ENCODE measurements at regions not wholly inside any gene's neighbourhood (a gene's known extent, or its start where the extent isn't known, plus 50 kb on each side); places are given as distances from the start of the nearest gene placed in this dataset.

DNA sequence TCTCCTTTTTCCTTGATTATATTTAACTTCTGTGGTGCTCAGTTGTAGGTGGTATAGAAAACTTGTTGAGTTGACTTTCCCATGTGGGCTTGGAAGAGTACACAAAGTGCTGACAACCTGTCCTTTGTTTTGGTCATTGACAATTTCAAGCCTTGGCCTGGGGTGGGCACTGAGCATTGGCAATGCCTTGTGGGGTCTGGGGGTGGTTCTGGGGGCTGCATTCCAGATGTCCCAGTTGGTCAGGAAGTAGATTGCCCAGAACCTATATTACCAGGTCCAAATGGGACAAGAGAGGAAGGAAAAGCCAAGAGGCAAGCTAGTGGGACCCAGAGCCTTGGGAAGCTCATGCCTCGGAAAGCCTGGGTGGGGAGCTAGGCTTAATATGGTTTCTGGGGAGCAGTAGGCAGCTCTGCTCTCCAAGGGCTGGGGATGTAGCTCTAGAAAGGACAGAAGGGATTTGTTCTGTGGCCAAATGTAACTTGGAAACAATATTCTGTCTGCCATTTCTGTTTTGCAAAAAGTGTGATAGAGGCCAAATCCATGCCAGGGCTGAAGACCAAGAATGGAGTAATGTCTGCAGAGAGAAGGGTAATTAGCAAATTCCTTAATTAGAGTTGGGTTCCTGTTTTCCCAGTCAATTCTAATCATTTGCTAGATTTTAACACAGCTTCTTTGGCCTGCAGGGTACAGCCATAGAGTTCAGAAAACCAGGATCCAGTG is 87.4 kb downstream of the SLC4A3 start:
- ATAC-seq (replicated peaks): no peak
- H3K36me3 Mint-ChIP-seq (ENCODE audit: low read depth): no peaks in the 10 kb centered on the region
- peaks cover 47% of the 10 kb centered on the region for H3K27me3 Mint-ChIP-seq
- no peak overlapping the region for H3K27ac Mint-ChIP-seq
- no peaks in the 10 kb centered on the region for H3K4me1 Mint-ChIP-seq
- H3K4me3 Mint-ChIP-seq: no peak overlapping the region
- no peaks in the 10 kb centered on the region for H3K9me3 Mint-ChIP-seq

DNA sequence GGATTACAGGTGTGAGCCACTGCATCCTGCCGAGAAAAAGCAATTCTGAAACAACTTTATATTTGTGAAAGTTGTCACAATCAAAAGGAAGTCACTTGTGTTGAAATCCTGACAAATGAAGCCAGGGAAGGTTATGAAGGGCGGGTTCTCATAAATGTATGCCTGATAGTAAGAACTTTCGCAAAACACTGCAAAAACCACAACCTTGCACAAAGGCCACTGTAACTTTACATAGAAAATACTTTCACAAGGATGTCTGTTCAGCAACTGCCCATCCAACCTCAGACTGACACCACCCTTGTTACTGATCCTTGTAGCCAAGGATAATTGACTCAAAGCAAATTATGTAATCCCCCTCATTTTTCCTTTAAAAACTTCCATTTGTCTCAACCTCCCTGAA is 90.6 kb downstream of the SLC4A3 start:
- no peak overlapping the region for H3K27ac Mint-ChIP-seq
- H3K9me3 Mint-ChIP-seq: no peaks in the 10 kb centered on the region
- H3K27me3 Mint-ChIP-seq: peaks cover 38% of the 10 kb centered on the region
- H3K36me3 Mint-ChIP-seq (ENCODE audit: low read depth): no peaks in the 10 kb centered on the region
- H3K4me1 Mint-ChIP-seq: no peaks in the 10 kb centered on the region
- H3K4me3 Mint-ChIP-seq: no peak overlapping the region
- no peak for ATAC-seq (replicated peaks)

DNA sequence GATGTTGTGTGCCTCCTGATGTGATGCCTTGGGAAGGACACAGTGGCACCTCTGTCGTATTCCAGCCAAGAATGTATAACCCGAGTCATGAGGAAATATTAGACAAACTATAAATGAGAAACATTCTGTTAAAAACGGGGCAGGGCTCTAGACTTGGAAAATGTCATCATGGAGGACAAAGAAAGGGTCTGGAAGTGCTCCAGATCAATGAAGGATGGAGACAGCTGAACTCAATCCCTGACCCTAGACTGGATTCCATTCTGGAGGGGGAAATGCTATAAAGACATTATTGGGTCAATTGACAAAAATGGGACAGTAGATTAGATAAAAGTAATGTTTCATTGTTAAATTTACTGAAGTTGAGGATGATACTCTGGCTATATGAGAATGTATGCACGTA is 92.1 kb downstream of the SLC4A3 start:
- H3K27ac Mint-ChIP-seq: no peak overlapping the region
- H3K36me3 Mint-ChIP-seq (ENCODE audit: low read depth): no peaks in the 10 kb centered on the region
- no peak for ATAC-seq (replicated peaks)
- H3K4me3 Mint-ChIP-seq: no peak overlapping the region
- H3K27me3 Mint-ChIP-seq: peaks cover 25% of the 10 kb centered on the region
- H3K4me1 Mint-ChIP-seq: no peaks in the 10 kb centered on the region
- H3K9me3 Mint-ChIP-seq: no peaks in the 10 kb centered on the region

DNA sequence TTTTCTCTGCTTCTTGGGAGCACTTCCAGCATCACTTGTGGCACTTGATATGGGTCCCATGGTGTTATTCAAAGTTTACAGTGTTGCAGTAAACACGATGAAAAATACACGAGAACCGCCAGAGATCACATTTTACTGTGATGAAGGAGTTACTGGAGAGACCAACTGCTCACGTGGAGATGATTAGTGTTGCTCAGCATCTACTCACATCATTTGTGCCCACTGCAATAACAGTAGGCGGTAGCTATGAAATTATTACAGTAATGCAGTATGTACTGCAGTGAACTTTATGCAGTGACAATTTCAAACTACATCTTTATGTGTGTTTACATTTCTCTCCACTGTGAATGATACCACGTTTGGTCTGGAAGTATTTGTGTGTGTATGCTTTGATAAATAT is 93.5 kb downstream of the SLC4A3 start:
- Mint-ChIP-seq H3K4me3 (no peak overlapping the region), H3K27me3 (peaks cover 19% of the 10 kb centered on the region), H3K36me3 (ENCODE audit: low read depth) (no peaks in the 10 kb centered on the region), H3K4me1 (no peaks in the 10 kb centered on the region), H3K27ac (no peak overlapping the region), H3K9me3 (no peaks in the 10 kb centered on the region)
- no peak for ATAC-seq (replicated peaks)

DNA sequence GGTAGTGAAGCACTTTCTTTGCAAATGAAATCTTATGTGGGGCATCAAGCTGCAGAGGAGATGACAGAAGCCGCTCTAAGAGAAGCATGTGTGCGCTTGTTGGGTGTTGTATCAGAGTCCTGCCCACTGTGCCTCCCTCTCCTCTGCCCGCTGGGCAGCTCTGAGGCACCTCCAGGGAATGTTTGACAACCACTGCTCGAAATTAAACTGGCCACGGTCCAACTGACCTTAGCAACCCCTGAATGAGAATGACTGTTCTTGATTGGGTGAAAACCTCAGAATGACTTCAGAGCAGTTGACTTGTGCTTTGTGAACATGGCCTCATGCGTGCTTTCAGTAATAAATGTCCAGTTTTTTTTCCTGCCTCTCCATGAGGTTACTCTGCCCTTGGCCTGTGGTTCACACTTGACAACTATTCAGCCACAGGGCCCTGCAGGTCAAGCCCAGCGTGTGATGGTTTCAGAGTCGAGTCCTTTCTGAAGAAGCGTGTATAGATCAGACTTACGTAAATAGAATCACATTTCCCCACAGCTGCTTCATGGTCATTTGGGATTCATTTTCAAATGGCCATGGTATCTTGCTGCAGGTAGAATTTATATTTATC is 94.9 kb downstream of the SLC4A3 start:
- Mint-ChIP-seq H3K27me3 (peaks cover 25% of the 10 kb centered on the region), H3K4me3 (no peak overlapping the region), H3K36me3 (ENCODE audit: low read depth) (no peaks in the 10 kb centered on the region), H3K27ac (no peak overlapping the region), H3K4me1 (no peaks in the 10 kb centered on the region), H3K9me3 (no peaks in the 10 kb centered on the region)
- no peak for ATAC-seq (replicated peaks)

DNA sequence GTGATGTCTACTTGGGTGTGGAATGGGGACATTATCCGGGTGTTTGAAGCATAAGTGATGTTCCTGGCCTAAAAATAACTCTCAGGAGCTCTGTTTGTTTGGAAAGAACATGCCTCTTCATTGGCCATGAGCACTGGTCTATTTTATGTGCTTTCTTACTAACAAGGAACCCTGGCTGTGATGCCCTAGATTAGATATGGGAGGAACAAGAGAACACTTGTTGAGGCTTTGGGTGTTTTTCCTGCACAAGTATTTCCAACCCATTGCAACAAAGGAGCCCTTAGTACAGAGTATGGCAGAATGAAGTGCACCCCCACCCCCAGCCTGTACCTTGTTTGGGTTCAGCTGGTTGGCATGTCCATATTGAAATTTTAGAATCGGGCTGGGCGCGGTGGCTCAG is 95.9 kb downstream of the SLC4A3 start:
- no peak for ATAC-seq (replicated peaks)
- H3K27ac Mint-ChIP-seq: no peak overlapping the region
- no peaks in the 10 kb centered on the region for H3K9me3 Mint-ChIP-seq
- H3K27me3 Mint-ChIP-seq: peaks cover 23% of the 10 kb centered on the region
- no peak overlapping the region for H3K4me3 Mint-ChIP-seq
- no peaks in the 10 kb centered on the region for H3K36me3 Mint-ChIP-seq (ENCODE audit: low read depth)
- no peaks in the 10 kb centered on the region for H3K4me1 Mint-ChIP-seq

DNA sequence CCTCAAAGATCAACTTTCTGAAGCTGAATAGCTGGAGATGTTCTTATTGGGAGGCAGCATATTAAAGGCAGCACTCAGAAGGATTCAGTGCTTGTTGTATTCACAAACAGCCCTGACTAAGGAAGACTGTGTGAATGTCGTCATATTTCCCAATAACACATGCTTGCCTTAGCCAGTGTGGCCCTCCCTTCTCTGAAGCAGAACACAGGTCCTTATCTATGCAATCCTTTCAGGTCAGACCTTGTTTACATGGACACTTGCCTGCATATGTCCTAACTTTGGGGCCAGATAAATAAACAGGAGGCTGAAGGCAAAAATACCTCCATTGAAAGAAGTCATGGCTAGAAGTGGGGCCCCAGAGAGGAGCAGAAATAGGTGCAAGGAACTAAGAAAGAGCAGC is 97.2 kb downstream of the SLC4A3 start:
- ATAC-seq (replicated peaks): no peak
- Mint-ChIP-seq H3K36me3 (ENCODE audit: low read depth) (no peaks in the 10 kb centered on the region), H3K27ac (no peak overlapping the region), H3K4me3 (no peak overlapping the region), H3K4me1 (no peaks in the 10 kb centered on the region), H3K27me3 (peaks cover 15% of the 10 kb centered on the region), H3K9me3 (no peaks in the 10 kb centered on the region)

DNA sequence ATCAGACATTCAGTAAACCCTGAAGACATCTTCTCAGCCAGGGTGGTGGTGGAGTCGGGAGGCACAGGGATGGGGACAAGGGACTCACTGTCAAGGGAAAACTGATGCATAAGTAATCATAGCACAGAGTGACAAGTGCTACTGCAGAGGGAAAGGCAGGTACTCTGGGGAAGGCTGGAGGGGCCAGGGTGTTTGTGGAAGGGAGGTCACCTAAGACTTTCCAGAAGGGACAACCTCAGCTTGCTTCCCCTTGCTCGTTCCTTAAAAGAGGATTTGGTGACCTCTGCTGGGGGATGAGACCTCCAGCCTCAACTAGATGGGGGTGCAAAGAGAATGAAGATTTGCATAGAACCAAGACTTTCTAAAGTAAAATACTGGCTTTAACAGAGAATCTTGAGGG is 99.5 kb downstream of the SLC4A3 start:
- H3K4me1 Mint-ChIP-seq: no peaks in the 10 kb centered on the region
- no peak for ATAC-seq (replicated peaks)
- H3K4me3 Mint-ChIP-seq: no peak overlapping the region
- H3K36me3 Mint-ChIP-seq (ENCODE audit: low read depth): no peaks in the 10 kb centered on the region
- peaks cover 12% of the 10 kb centered on the region for H3K27me3 Mint-ChIP-seq
- no peaks in the 10 kb centered on the region for H3K9me3 Mint-ChIP-seq
- H3K27ac Mint-ChIP-seq: no peak overlapping the region

DNA sequence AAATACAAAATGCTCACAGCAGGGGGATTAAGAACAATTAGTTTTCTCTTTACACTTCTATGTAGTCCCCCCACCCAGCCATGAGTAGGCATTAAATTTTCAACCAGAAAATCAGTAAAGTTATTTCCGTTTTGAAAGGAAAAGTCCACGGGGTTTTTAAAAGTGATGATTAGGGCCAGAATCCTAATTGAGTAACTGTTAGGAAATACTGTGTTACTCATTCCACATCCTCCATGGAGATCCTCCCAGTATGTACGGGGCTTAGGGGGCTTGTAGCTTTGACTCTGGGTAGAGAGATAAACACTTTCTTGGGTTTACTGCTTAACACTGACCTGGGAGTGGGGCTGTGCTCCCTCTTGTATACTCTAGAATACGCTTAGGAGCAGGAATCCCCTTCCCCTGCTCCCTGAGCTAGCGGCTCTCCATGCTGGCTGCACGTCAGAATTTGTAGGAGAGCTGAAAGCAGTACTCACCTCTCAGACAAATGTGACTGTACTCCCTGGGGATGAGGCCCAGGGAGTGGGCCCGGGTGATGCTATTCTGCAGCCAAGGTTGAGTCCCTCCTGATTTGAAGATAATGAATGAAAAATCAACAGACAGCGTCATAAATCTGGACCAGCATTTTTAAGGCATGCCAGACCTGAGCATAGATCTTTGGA is 100.5 kb downstream of the SLC4A3 start:
- Mint-ChIP-seq H3K4me1 (no peaks in the 10 kb centered on the region), H3K9me3 (no peaks in the 10 kb centered on the region), H3K36me3 (ENCODE audit: low read depth) (no peaks in the 10 kb centered on the region), H3K4me3 (no peak overlapping the region), H3K27me3 (peaks cover 13% of the 10 kb centered on the region), H3K27ac (no peak overlapping the region)
- ATAC-seq (replicated peaks): no peak

DNA sequence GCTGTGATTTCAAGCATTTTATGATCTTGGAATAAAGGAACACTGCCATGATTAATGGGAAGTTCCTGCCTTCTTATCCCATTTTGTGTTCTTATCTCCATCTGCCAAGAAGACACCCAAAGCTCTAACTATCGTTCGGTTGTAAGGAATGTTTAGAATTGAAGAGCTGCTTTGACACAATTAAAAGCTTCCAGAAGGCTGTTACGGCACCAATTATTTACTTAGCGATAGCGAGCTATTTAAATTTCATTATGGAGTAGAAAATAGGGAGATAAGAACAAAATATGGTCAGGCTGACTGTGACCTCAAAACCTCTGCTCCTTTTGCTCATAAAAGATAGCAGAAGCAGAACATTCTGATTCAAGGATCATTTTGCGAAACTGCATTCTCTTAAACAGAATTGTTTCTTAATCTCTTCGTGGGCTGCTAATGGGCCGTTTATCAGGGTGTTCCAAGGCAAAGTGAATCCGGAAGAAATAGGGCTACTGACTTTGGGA is 101.6 kb downstream of the SLC4A3 start:
- Mint-ChIP-seq H3K9me3 (no peaks in the 10 kb centered on the region), H3K4me1 (no peaks in the 10 kb centered on the region), H3K36me3 (ENCODE audit: low read depth) (no peaks in the 10 kb centered on the region), H3K27ac (no peak overlapping the region), H3K4me3 (no peak overlapping the region), H3K27me3 (peaks cover 23% of the 10 kb centered on the region)
- ATAC-seq (replicated peaks): no peak

DNA sequence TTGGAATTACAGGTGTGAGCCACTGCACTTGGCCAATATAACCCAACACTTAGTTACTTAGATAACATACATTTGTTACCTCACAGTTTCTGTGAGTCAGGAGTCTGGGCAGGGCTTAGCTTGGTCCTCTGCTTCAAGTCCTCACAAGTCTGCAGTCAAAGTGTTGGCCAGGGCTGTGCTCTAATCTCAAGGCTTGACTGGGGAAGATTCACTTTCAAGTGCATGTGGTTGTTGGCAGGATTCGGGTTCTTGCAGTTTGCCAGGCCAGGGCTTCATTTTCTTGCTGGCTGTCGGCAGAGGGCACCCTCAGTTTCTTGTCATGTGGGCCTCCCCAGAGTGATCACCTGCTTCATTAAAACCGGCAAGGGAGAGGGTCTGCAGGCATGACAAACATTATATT is 103.7 kb downstream of the SLC4A3 start:
- Mint-ChIP-seq H3K4me1 (no peaks in the 10 kb centered on the region), H3K4me3 (no peak overlapping the region), H3K9me3 (no peaks in the 10 kb centered on the region), H3K36me3 (ENCODE audit: low read depth) (no peaks in the 10 kb centered on the region), H3K27me3 (peaks cover 23% of the 10 kb centered on the region), H3K27ac (no peak overlapping the region)
- ATAC-seq (replicated peaks): no peak

DNA sequence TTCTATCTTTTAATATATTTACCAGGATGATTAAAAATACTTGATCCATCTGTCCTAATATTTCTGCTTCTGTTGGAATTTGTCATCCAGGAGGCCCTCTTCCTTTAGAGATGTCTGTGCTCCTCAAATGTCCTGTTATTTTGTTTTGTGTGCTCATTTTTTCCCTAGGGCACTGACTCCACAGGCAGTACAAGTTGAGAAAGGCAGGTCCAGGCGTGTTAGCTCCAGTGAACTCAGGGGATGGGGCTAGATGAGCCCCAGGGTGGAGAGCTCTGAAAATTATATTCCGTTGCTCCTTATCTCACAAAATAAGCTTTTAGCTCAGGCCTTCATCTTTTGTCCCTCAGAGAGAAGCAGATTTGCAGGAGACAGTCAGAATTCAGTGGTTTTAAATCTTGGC is 105.7 kb downstream of the SLC4A3 start:
- Mint-ChIP-seq H3K27me3 (peaks cover 24% of the 10 kb centered on the region), H3K27ac (no peak overlapping the region), H3K4me1 (no peaks in the 10 kb centered on the region), H3K9me3 (no peaks in the 10 kb centered on the region), H3K4me3 (no peak overlapping the region), H3K36me3 (ENCODE audit: low read depth) (no peaks in the 10 kb centered on the region)
- no peak for ATAC-seq (replicated peaks)

DNA sequence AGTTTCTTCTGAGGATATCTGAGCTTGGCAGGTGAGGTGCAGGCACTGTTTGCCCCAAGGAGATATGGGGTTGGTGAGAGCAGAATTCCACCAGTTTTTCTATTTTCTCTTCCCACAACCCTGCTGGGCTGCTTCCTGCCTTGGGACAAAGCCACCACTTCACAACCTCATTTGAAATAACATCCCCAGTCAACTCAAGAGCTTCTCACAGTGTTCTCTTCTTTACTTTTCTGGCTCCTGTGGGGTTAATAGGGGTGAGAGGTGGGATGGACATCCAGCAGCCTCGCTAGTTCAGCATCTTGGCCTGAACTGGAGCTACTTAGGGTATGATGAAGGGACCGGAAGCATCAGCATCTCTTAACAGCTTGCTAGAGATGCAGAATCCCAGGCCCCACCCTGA is 106.3 kb downstream of the SLC4A3 start:
- ATAC-seq (replicated peaks): no peak
- no peaks in the 10 kb centered on the region for H3K4me1 Mint-ChIP-seq
- H3K4me3 Mint-ChIP-seq: no peak overlapping the region
- H3K36me3 Mint-ChIP-seq (ENCODE audit: low read depth): no peaks in the 10 kb centered on the region
- no peak overlapping the region for H3K27ac Mint-ChIP-seq
- H3K9me3 Mint-ChIP-seq: no peaks in the 10 kb centered on the region
- H3K27me3 Mint-ChIP-seq: peaks cover 24% of the 10 kb centered on the region

DNA sequence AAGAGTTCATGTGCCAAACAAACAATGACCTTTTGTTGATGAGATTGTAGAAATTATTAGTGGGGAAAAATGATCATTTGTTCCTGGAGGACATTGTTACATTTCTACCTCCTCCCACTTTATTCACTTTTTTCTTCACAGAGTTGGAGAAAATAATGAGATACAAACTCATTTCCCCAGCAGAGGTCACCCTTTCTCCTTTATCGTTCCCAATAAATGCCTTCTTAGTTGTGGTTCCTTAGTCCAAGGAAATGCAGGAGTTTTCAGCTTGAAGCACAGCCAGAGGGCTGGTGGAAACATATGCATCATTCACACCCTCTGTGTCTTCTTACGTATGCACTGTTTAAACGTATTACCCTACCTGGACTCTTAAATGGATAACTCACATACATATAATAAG is 108.8 kb downstream of the SLC4A3 start:
- no peaks in the 10 kb centered on the region for H3K36me3 Mint-ChIP-seq (ENCODE audit: low read depth)
- no peaks in the 10 kb centered on the region for H3K4me1 Mint-ChIP-seq
- peaks cover 28% of the 10 kb centered on the region for H3K27me3 Mint-ChIP-seq
- H3K9me3 Mint-ChIP-seq: no peaks in the 10 kb centered on the region
- H3K4me3 Mint-ChIP-seq: no peak overlapping the region
- no peak overlapping the region for H3K27ac Mint-ChIP-seq
- ATAC-seq (replicated peaks): no peak

DNA sequence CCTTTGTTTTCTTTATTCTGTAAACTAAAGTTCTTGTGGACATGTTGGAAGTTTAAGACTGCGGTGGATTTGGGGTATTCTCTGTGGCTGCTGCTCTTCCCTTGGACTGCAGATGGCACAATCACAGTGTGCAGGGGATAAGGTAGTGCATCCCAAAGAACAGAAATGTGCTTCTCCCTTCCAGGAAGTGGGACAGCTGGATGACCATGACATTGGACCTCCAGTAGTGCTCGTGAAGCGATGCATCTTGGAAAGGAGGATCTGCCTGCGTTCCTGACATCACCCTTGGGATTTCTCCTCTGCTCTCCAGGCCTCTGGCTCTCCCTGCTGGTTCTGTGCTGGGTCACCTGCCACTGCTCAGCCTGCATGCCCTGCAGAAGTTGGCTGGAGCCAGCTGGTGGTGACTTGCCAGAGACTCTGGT is 109.9 kb downstream of the SLC4A3 start:
- Mint-ChIP-seq H3K4me3 (no peak overlapping the region), H3K4me1 (no peaks in the 10 kb centered on the region), H3K27me3 (peaks cover 25% of the 10 kb centered on the region), H3K36me3 (ENCODE audit: low read depth) (no peaks in the 10 kb centered on the region), H3K9me3 (no peaks in the 10 kb centered on the region), H3K27ac (no peak overlapping the region)
- no peak for ATAC-seq (replicated peaks)
